ENCODE measurements at regions not wholly inside any gene's neighbourhood (a gene's known extent, or its start where the extent isn't known, plus 50 kb on each side); places are given as distances from the start of the nearest gene placed in this dataset.

DNA sequence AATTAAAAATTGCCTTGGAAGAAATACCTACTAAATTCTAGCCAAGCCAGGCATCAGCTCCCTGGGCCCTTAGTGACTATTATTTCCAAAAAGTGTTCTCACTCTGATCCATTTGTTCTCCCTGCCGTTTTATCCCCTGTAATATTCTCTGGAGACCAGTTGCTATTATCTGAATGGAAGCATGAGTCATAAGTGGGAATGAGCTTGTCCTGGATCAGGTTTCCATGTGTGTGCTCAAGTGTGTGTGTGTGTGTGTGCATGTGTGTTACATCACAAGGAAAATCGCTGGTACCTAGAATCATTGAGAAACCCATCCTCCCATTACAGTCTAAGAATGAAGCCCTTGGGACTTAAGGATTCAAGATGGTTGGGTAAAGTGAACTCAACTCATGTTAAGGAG lies 130.3 kb upstream of the CXCR4 start:
- CTCF ChIA-PET: no interaction called here
- no peak for DNase-seq (ENCODE audit: low read depth, low spot score)
- TF ChIP-seq, protein P1, sequence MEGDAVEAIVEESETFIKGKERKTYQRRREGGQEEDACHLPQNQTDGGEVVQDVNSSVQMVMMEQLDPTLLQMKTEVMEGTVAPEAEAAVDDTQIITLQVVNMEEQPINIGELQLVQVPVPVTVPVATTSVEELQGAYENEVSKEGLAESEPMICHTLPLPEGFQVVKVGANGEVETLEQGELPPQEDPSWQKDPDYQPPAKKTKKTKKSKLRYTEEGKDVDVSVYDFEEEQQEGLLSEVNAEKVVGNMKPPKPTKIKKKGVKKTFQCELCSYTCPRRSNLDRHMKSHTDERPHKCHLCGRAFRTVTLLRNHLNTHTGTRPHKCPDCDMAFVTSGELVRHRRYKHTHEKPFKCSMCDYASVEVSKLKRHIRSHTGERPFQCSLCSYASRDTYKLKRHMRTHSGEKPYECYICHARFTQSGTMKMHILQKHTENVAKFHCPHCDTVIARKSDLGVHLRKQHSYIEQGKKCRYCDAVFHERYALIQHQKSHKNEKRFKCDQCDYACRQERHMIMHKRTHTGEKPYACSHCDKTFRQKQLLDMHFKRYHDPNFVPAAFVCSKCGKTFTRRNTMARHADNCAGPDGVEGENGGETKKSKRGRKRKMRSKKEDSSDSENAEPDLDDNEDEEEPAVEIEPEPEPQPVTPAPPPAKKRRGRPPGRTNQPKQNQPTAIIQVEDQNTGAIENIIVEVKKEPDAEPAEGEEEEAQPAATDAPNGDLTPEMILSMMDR (IDR thresholded peaks at IDR 0.05; ENCODE audit: insufficient read depth, low read length, missing control alignments): no peak
- H3K4me3 ChIP-seq (ENCODE audit: low read depth, low read length): no peak overlapping the region
- POLR2A ChIA-PET: no interaction called here

DNA sequence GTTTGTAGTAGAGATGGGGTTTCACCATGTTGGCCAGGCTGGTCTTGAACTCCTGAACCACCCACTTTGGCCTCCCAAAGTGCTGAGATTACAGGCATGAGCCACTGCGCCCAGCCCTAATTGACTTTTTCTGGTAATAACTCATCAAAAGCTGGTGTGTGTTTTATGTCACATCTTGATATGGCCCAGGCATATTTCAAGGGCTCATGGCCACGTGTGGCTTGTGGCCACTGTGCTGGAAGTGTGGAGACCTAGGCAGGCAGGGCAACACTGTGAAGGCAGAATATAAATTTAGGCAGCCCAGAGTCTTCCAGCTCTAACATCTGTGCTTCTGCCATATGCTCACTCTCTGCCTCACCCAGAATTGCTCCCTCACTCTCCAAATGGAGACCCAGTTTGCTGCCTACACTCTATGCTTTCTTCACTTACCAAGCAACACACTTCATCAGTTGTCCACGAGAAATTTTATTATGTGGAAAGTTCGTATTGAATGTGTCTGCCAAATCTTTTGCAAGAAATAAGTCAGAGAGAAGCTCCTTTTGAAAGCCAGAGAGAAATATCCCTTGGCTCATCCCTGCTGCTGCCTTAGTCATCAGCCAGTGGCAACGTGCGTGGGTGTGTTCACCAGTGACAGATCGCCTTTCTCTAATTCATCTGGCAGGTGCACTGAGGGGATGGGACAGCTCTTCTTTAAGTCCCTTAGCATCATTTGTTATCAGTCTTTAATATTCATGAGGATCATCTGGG lies 129.4 kb upstream of the CXCR4 start:
- TF ChIP-seq, protein P1 (IDR thresholded peaks at IDR 0.05; ENCODE audit: insufficient read depth, low read length, missing control alignments): no peak
- no peak for DNase-seq (ENCODE audit: low read depth, low spot score)
- ChIA-PET POLR2A (no interaction called here), CTCF (interaction anchor here (1.0 kb wide), 1 partner anchor 325 kb away, joined by 3 read pairs; no protein-coding TSS in a partner anchor)
- no peak overlapping the region for H3K4me3 ChIP-seq (ENCODE audit: low read depth, low read length)

DNA sequence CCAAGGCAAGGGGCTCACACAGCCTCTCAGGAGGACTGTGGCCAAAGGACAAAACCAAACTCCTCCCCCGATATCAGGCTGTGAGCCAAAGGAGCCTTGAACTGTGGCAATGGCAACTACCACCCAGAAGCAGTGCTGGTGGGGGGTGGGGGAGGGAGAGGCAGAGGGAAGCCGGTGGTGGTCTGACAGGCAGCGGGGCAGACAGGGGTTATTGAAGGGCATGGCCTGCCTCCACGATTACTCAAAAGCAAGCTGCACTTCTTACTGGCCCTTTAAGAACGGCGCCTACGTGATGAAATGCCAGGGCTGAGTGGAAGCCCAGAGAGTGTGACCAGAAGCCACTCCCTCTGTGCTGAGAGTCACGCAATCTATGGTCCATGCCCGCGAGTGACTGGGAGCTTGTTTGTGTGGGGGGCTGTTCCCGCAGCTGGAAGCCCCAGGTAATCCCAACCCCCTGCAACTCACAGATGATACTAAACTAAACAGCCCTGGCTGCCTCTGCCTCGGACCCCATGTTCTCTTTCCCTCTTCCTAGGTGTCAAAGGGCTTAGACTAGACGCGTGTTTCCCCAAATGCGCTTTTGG lies 128.2 kb upstream of the CXCR4 start:
- ChIA-PET POLR2A (no interaction called here), CTCF (interaction anchor here (1.0 kb wide), 1 partner anchor 324 kb away, joined by 3 read pairs; no protein-coding TSS in a partner anchor)
- DNase-seq (ENCODE audit: low read depth, low spot score): no peak
- TF ChIP-seq, protein P1 (IDR thresholded peaks at IDR 0.05; ENCODE audit: insufficient read depth, low read length, missing control alignments): no peak
- H3K4me3 ChIP-seq (ENCODE audit: low read depth, low read length): no peak overlapping the region

DNA sequence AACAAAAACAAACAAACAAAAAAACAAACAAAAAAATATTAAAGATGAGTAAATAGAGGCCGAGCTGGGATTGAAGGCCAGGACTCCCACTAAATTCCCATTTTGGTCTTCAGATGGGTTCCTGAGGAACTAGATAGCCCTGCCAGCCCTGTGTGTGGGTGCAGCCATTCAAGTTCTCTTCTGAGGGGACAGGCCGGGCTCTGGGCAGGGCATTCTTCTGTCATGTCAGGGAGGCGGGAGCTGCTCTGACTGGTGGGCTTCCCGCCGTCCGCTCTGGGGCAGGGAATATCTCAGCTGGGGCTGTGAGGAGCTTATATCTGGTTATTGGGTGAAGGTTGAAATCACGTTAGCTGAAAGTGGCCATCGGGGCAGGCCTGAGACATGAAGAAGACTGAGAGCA lies 127.3 kb upstream of the CXCR4 start:
- POLR2A ChIA-PET: no interaction called here

DNA sequence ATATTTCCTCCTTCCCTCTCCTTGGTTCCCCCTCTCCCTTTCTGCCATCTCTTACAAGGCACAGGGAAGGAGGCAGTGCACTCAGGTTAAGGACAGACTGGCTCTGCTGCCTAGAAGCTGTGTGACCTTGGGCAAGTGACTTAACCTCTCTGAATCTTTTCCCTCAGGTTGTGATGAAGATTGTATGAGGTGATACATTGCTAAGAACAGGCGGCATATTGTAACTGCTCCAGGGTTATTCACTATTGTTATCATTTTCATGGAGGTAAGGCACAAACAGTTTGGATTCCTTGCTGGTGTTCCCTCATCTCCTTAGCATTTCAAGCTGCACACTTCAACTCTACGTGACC lies 126.6 kb upstream of the CXCR4 start:
- TF ChIP-seq, protein P1 (IDR thresholded peaks at IDR 0.05; ENCODE audit: insufficient read depth, low read length, missing control alignments): no peak
- ChIA-PET CTCF (no interaction called here), POLR2A (no interaction called here)
- no peak overlapping the region for H3K4me3 ChIP-seq (ENCODE audit: low read depth, low read length)
- DNase-seq (ENCODE audit: low read depth, low spot score): no peak

More for the DNA sequence above, 127.3 kb upstream of the CXCR4 start:
- CTCF ChIA-PET: no interaction called here
- TF ChIP-seq, protein P1 (IDR thresholded peaks at IDR 0.05; ENCODE audit: insufficient read depth, low read length, missing control alignments): no peak
- no peak overlapping the region for H3K4me3 ChIP-seq (ENCODE audit: low read depth, low read length)
- DNase-seq (ENCODE audit: low read depth, low spot score): no peak

DNA sequence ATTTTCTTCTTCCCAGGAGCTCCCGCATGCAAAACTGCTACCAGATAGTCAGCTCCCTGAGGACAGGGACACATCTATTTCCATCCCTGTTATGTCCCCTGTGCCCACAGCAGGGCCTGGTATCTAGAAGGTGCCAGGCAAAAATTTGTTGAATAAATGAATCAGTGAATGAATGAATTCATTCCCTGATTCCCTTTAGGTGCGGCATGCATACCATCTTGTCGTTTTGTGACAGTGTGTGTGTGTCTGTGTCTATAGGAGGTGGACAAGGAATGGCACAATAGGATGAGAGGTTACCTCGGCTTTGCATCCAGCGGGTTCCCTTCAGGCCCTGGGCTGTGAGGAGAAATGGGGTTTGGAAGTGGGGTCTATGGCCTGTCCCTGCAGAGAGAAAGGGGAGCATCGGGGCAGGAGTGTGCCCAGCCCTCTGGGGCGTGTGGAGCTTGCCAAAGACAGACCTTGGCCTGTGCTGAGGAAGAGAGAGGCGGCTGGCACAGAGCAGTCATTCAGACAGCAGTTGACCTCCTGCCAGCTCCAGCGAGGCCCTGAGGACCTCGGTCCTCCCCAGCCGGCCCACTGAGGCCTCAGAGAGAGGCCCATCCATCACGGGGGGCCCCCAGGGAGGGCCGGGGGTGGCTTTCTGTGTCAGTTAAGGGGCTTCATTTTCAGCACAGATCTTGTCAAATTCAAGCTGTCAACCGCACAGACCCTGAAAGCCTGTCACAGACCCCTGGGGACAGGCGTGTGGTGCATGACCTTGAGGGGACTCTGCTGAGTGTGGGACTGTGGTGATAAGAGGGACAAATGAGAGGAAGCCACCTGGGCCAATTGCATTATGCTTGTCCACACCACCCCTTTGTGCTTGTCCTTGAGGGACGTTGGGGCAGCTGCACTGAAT lies 125.9 kb upstream of the CXCR4 start:
- ChIA-PET CTCF (no interaction called here), POLR2A (no interaction called here)
- TF ChIP-seq, protein P1 (IDR thresholded peaks at IDR 0.05; ENCODE audit: insufficient read depth, low read length, missing control alignments): no peak
- DNase-seq (ENCODE audit: low read depth, low spot score): no peak
- no peak overlapping the region for H3K4me3 ChIP-seq (ENCODE audit: low read depth, low read length)
